Ramos (cell line): ENCODE measurements at regions not wholly inside any gene's neighbourhood (a gene's known extent, or its start where the extent isn't known, plus 50 kb on each side); places are given as distances from the start of the nearest gene placed in this dataset.
"Not testable (repeated sequence)": the region's sequence is repeated elsewhere in the genome, so short reads cannot be mapped to it uniquely, and the experiment has no call there.

Source experiments
- in situ Hi-C: fragments of 300-500 bp; cut with MboI; formaldehyde crosslinking; loops from one replicate; pipeline ENCODE4 v1.14.3; 2022; ENCODE audit warnings: low sequenced_read_pairs; ENCODE audit not compliant: unreplicated experiment

- in situ Hi-C loops = no loop called here
Measured at GRCh38 chr2:21811541-21811940, 687.8 kb downstream of the TDRD15 start.

DNA sequence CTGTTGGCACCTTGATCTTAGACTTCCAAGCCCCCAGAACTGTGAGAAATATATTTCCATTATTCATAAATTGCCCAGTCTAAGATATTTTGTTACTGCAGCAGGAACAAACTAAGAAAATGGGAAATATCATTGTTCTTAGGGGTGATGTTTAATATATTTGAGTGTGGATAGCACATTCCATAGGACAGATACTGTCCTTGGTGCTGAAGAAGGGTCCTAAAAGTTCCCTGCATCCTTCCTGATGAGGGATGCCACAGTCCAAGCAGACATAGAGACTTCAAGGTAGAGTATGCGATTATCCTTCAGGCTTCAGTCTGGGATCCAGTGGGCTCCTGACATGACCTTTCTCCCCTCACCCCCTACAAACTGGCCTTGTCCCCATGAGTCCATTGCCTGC lies 689.0 kb downstream of the TDRD15 start:
- in situ Hi-C loops = no loop called here

- in situ Hi-C loops = no loop called here
Measured at GRCh38 chr2:21814588-21815149, 690.9 kb downstream of the TDRD15 start.

GRCh38 chr2:21818212-21818795 lies 694.5 kb downstream of the TDRD15 start:
- in situ Hi-C loops = no loop called here

DNA sequence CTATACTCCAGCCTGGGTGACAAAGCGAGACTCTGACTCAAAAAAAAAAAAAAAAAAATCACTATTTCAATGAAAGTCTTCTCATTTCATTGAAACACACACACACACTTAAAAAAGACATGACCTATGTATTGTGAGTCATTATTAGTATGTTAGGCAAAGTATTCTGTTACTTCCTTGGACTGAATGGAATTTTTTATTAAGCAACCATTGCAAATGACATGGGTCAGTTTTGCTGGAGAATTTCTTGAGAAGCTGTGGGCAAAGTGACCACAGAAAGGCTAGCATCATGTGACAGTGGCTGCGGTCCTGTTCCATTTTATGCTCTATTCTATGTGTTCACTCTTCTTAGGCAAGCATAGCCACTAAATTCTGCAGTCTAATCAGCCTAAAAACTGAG lies 695.7 kb downstream of the TDRD15 start:
- in situ Hi-C loops = no loop called here

DNA sequence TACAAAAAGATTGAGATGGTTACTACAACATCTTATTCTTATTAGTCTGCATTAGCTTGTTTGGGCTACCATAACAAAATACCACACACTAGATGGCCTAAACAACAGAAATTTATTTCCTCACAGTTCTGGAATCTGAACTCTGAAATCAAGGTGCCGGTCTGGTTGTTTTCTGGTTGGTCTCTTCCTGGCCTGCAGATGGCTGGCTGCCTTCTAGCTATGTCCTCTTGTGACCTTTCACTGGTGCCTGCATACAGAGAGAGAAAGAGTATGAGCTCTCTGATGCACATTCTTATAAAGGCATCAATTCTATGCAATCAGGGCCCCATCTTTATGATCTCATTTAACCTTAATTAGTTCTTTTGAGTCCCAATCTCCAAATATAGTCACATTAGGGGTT lies 696.5 kb downstream of the TDRD15 start:
- in situ Hi-C loops = no loop called here

DNA sequence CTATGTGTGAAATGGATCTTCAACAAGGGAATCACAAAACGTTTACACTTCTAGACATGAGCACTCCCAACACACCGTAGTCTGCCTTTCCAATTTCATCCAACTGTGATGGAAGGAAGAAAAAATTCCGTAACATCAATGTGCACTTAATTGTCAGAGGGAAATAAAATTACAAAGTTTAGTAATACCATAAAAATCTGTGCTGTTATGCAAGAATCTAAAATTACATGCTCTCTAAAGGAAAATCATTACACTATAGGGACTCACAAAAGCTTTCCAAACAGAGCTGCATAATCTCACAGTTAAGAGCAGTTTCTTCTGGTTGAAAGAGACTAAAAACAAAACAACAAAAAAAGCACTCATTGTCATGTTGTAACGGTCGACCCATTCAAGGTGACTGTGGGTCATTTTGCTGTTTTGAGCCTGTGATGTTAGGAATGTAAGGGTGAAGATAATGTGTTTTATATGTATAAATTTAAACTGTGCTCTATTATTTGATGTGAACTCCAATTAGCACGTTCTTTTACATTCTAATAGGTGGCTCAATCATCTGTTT lies 698.0 kb downstream of the TDRD15 start:
- in situ Hi-C loops = no loop called here

DNA sequence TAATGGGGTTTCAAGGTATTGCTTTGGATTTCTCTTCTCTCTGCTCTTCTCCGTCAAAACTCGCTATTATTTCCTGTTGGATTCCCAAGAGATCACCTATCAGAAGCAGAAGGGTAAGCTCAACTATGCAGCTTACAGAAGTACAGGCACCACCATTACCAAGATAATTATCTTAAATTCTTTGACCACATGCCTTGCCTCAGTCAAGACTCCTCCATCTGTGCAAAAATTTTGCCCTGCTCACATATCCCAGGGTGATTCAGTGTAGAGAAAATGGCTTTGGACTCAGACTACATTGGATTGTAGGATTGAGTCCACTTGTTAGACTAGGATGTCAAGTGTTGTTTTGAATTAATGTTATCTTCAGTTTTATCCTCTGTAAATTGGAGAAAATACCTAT lies 698.7 kb downstream of the TDRD15 start:
- in situ Hi-C loops = no loop called here

- in situ Hi-C loops = no loop called here
Measured at GRCh38 chr2:21833767-21834166, 710.0 kb downstream of the TDRD15 start.

DNA sequence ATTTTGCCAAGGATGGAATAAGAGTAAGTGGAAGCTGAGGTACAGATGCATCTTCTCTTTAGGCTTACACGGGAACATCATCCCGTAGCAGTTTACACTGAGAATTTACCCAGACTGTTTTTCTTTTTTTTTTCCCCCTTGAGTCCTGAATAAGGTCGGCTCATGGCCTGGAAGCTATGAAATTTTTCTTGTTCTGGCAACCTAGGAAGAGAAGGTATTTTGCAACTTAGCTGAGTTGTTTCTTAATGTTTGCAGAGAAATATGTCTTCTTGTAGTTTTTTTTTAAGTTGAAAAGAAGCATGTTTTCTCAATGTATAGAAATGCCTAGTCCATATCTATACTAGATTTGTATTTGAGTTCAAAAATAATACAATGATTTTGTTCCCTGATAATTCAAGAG lies 712.5 kb downstream of the TDRD15 start:
- in situ Hi-C loops = no loop called here

DNA sequence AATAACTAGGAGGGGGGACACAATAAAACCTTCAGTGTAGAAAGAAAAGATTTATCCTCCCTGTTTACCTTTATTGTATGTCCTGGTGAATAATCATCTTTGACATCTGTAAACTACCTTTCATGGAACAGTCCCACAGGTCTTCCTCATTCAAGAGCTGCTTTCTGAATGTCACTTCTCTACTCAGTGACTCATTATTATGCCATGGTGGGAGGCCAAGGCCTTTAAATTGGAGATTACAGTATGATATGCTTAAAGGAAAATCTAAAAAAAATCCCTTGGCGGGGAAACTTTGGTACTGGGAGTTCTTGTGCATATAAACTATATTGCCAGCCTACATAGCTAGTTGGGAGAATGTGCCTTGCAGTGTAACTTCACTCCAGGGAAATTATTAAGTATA lies 713.0 kb downstream of the TDRD15 start:
- in situ Hi-C loops = no loop called here

GRCh38 chr2:21837168-21837960 lies 713.6 kb downstream of the TDRD15 start:
- in situ Hi-C loops = no loop called here

DNA sequence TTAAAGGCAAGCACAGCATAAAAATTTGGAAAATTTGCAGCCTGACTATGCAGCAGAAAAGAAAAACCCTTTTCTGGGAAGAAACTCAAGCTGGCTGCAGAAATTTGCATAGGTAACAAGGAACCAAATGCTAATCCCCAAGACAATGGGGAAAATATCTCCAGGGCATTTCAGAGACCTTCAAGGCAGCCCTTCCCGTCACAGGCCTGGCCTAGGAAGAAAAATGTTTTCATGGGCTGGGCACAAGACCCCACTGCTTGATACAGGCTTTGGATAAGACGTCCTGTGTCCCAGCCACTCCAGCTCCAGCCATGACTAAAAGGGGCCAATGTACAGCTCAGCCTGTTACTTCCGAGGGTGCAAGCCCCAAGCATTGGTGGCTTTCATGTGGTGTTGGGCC lies 717.6 kb downstream of the TDRD15 start:
- in situ Hi-C loops = no loop called here

- in situ Hi-C loops = not testable (repeated sequence)
Measured at GRCh38 chr2:21850367-21850766, 726.6 kb downstream of the TDRD15 start.

DNA sequence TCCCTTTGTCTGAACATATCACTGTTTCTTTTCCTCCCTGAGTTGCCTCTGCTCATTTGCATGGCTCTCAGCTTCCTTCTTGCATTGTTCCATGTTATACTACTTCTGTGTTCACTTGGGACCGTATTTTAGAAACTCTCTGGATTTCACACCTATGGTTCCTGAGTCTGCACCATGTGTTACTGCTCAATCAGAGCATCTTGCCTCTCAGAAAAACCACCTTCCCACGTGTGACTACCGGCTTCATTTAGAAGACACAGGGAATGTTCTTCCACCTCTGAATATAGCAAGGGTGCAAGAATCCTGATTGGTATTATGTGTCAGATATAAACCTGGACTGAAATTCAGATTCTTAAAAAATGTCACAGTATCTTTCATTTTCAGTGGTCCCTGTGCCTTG lies 731.2 kb downstream of the TDRD15 start:
- in situ Hi-C loops = no loop called here

DNA sequence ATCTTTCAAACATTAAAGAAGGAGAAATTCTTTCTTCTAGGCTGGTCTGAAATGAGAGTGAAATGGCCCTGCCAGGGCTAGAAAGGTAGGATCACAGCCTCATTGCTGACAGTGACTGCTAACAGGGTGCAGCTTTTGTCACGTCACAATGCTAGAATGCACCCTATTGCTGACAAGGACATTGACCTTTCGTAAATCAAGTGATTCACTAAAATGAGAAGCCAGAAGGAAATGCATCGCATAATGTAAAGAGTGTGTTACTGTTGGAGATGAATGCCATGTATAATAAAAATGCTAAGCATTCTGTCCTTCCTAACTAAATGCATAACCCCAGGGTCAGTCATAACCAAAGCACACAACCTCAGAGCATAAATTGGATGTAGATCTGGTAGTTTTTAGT lies 732.9 kb downstream of the TDRD15 start:
- in situ Hi-C loops = no loop called here

- in situ Hi-C loops = no loop called here
Measured at GRCh38 chr2:21860907-21861306, 737.1 kb downstream of the TDRD15 start.

DNA sequence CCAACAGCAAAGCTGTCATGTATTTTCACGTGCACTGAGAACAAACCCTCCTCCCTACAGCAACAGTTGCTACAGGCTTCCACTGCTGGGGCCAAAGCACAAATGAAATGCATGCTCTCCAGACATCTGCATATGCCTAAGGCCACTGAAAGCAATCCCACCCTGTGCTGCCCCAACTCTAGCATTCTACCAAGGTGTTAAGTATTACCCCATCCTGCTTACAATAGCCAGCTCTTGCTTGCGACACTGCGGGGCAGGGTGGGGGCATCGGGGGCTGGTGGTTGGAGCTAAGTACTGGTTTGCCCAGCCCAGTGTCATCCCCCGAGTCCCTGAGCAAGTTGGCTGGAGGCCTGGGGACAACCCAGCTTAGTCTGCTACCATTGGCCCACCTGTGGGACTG lies 742.5 kb downstream of the TDRD15 start:
- in situ Hi-C loops = no loop called here

DNA sequence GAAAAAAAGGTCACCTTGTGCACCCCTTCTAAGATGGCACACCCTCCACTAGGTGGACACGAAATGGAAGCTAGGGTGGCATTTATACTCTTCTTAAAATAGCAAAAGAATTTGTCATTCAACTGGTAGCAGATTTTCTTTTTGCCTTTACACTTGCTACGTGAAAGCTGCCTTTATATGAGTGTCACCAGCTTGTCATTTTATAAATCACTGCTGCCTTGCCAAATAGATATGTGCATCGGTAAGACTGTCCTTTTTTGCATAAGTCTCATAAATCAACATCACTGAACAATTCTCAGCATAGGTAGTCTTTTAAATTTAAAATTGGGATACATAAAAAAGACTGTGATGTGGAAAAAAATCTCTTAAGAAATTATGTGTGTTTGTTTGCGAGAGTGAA lies 764.1 kb downstream of the TDRD15 start:
- in situ Hi-C loops = no loop called here

- in situ Hi-C loops = no loop called here
Measured at GRCh38 chr2:21890041-21890440, 766.3 kb downstream of the TDRD15 start.

DNA sequence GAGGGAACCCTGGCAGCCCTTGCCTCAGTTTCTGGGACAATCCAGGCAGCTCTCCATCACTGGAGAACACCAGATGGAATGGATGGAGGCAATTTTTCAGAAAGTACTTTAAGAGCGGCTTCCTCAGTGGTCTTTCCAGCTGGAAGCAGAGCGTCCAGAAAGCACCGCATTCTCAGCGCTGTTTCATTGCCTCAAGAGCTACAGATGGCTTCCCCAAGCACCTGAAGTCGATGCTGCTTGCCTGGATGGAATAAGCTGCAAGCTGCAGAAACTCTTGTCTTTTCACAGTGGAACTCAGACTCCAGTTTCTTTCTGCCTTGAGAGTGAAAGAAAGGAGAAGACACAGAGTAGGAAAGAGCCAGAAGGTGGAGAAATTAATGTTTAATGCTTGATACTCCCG lies 766.9 kb downstream of the TDRD15 start:
- in situ Hi-C loops = no loop called here

DNA sequence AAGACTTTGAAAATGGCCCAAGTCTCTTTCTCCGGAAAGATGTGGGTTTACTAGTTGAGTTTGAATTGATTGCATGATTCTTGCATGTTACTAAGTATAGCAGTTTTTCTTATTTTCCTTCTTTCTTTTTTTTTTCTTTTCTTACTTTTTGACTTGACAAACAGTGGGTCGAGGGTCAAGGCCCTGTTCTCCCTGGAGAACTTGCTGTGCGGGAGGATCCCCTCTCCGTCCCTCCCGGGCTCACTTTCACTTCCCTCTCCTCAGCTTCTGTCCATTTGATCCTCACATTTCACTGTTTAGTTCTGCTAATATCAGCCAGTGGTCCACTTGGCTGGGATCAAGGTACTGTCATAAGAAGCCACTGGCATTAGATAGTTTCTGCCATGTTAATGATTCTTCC lies 767.4 kb downstream of the TDRD15 start:
- in situ Hi-C loops = no loop called here
